Heart right ventricle (tissue), 16 donors: ENCODE measurements at regions not wholly inside any gene's neighbourhood (a gene's known extent, or its start where the extent isn't known, plus 50 kb on each side); places are given as distances from the start of the nearest gene placed in this dataset.

Experiments
- ATAC-seq, 8 donors: fragments of 200-7000 bp; cut with Tn5 transposase; one replicate each; pipeline ENCODE4 v1.9.1; 2020; ENCODE audit warnings: mild to moderate bottlenecking in 8 of 8, moderate library complexity in 8 of 8, moderate number of reproducible peaks in 1 of 8
- DNase-seq, 2 donors: peaks; one replicate each; pipeline ENCODE4 v3.0.0-alpha.2; 2020
- H3K27ac ChIP-seq, 10 donors: fragments of 200-600 bp; sonication (generic) in 2 of 10; one replicate each; pipeline versions ENCODE4 v1.5.0 to v1.8.0; 2020 to 2022; ENCODE audit warnings: mild to moderate bottlenecking in 3 of 10
- H3K27me3 ChIP-seq, 7 donors: fragments of 200-600 bp; one replicate each; pipeline ENCODE4 v1.8.0; 2021 to 2022; ENCODE audit warnings: mild to moderate bottlenecking in 2 of 7
- H3K36me3 ChIP-seq, 9 donors: fragments of 200-600 bp; sonication (generic) in 1 of 9; one replicate each; pipeline versions ENCODE4 v1.5.0 to v1.8.0; 2020 to 2022; ENCODE audit warnings: mild to moderate bottlenecking in 2 of 9
- H3K4me1 ChIP-seq, 9 donors: fragments of 200-600 bp; sonication (generic) in 1 of 9; one replicate each; pipeline versions ENCODE4 v1.5.0 to v1.8.0; 2020 to 2022; ENCODE audit warnings: mild to moderate bottlenecking in 4 of 9
- H3K4me3 ChIP-seq, 10 donors: fragments of 200-600 bp; sonication (generic) in 2 of 10; one replicate each; pipeline versions ENCODE4 v1.5.0 to v1.8.0; 2020 to 2022; ENCODE audit warnings: mild to moderate bottlenecking in 7 of 10, moderate library complexity in 2 of 10
- H3K9me3 ChIP-seq, 11 donors: fragments of 200-600 bp in 10 of 11; sonication (generic) in 2 of 11; one replicate each; pipeline versions ENCODE4 v1.5.0 to v1.8.0; 2013 to 2022; ENCODE audit warnings: mild to moderate bottlenecking in 2 of 11, control low read depth in 1 of 11, moderate library complexity in 1 of 11
- CTCF ChIP-seq, 9 donors: fragments of 200-600 bp; sonication (generic) in 2 of 9; IDR thresholded peaks; one replicate each; pipeline versions ENCODE4 v1.5.0 to v1.8.0; 2021 to 2022; ENCODE audit warnings: antibody characterized with exemption in 9 of 9, mild to moderate bottlenecking in 5 of 9, moderate library complexity in 1 of 9
- WGBS, 2 donors: extraction: QIAGEN DNeasy Blood & Tissue Kit; methylation state at CpG; one replicate each; pipeline ENCODE4 v1.1.7; 2013; ENCODE audit warnings: inconsistent platforms in 1 of 2; 5-methylcytosine and 5-hydroxymethylcytosine counted together
- intact Hi-C, 10 donors: fragments of 100-400 bp; cut with DNase I; formaldehyde crosslinking; loops; one replicate each; pipeline versions ENCODE4 v1.11.1 to v1.14.2; 2022
- donor health status: Arrhythmogenic right ventricular cardiomyopathy.
- donor health status: ischemic (EF 13 %, LVEDD 7.1; RV severe dilation, severe dysfunction).
- donor health status: healthy with polysubstance abuse.
- donor health status: DM: no; HTN: yes; CAD: no.
- donor health status: DM: no; HTN: no; CAD: no.
- donor health status: ischemic (EF 25% LVEDD 6.9; RV normal size, moderate dysfunction).
- donor health status: ischemic (EF 25% LVEDD 5.7; RV mildly dilated, moderate dysfunction).
- donor health status: healthy.
- donor health status: DM: yes; HTN: yes; CAD: no.
- donor health status: Ischemic cardiomyopathy.
- donor health status: ischemic (EF 35%, LVEDD 5.7; RV mildly dilated, moderate dysfunction).
- donor health status: nonischemic (EF 11% LVEDD 7.7; RV severe dilation, severe dysfunction).
- donor health status: DM: yes; HTN: yes; CAD: no.
- donor health status: PGD.
- donor health status: ischemic (EF 29% LVEDD 5.4; RV normal size, mild dysfunction).
- donor health status: nonischemic (EF 23%, LVEDD 6.1; RV moderate dilation, normal function).

GRCh38 chr10:63935705-63936104 is 414.5 kb downstream of the REEP3 start:
- Histone ChIP-seq H3K4me3 (no peak overlapping the region), H3K27ac (no peak overlapping the region), H3K27me3 (no peaks in the 10 kb centered on the region), H3K9me3 (no peaks in the 10 kb centered on the region), H3K36me3 (no peaks in the 10 kb centered on the region), H3K4me1 (no peaks in the 10 kb centered on the region)
- TF ChIP-seq CTCF (IDR thresholded peaks at IDR 0.05) = peak in 1 of 9 donors; percentile 10
- ATAC-seq = no peak
- intact Hi-C loops = no loop called here
- no peak for DNase-seq
- WGBS, 2 donors = 52 to 61% methylated on average over 2 of the region's 2 CpGs

DNA sequence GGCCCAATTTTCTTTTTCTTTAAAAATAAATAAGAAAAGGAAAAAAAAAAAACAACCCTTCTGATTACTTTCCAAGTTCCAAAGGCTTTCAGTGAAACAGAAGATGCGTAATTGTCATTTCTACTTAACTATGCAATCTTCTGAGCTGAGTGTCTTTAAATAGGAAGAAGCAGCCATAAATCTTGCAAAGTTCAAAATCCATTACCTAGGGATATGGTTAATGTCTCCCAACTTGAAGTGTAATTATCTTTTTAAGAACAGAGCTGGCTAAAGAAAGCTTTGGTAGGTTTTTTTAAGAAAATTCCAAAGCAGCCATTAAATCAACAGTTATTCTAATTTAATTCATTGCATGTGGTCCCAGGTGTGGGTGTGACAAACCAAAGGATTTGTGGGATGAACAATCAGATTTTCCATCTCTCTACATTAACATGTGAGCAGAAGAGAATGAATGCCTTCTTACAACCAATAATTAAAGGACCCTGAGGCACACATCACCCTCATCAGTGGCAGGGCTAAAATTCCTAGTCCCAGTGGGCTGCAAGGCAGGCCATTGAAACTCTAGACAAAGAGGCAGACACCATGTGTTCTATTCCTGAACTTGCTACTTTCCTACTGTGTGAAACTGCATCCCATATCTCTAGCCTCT is 419.2 kb downstream of the REEP3 start:
- no peak overlapping the region for H3K4me3 ChIP-seq
- no peak overlapping the region for H3K27ac ChIP-seq
- H3K27me3 ChIP-seq = no peaks in the 10 kb centered on the region
- peaks cover 0 to 6% (median 0%) of the 10 kb centered on the region in 11 donors for H3K9me3 ChIP-seq
- H3K4me1 ChIP-seq = no peaks in the 10 kb centered on the region
- no peaks in the 10 kb centered on the region for H3K36me3 ChIP-seq
- DNase-seq (no peak), ATAC-seq (no peak)
- TF ChIP-seq CTCF (IDR thresholded peaks at IDR 0.05) = no peak
- intact Hi-C loops = no loop called here
- 82 to 83% methylated on average over 1 of the region's 1 CpG for WGBS, 2 donors

- no peak overlapping the region for H3K4me3 ChIP-seq
- ATAC-seq = no peak
- intact Hi-C loops = no loop called here
- no peak for DNase-seq
- no peaks in the 10 kb centered on the region for H3K27me3 ChIP-seq
- H3K4me1 ChIP-seq = no peaks in the 10 kb centered on the region
- H3K9me3 ChIP-seq = peaks cover 0 to 11% (median 0%) of the 10 kb centered on the region in 11 donors
- no peaks in the 10 kb centered on the region for H3K36me3 ChIP-seq
- TF ChIP-seq CTCF (IDR thresholded peaks at IDR 0.05) = no peak
- no peak overlapping the region for H3K27ac ChIP-seq
- 66 to 72% methylated on average over 2 of the region's 2 CpGs for WGBS, 2 donors
Observed at GRCh38 chr10:63964406-63964805, 443.2 kb downstream of the REEP3 start.

DNA sequence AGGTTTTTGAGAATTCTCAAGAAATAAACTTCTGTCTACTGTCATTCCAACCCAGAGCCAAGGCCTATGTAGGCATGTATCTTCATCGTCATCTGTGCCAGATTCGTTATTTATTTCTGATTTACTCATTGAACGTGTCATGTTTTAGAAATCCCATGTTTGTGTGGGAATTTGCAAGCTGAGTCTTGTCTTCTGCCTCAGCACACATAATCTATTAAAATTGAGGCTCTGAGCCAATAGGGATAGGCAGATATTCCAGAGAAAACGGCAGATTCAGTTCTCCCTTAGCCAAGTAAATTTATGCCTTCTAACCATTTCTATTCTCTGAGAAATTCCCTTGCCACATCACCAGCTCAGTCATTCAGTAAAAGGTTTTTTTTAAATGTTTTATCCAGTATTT is 444.6 kb downstream of the REEP3 start:
- Histone ChIP-seq H3K4me1 (no peaks in the 10 kb centered on the region), H3K27me3 (no peaks in the 10 kb centered on the region), H3K36me3 (no peaks in the 10 kb centered on the region), H3K9me3 (peaks cover 0 to 18% (median 4%) of the 10 kb centered on the region in 11 donors), H3K27ac (no peak overlapping the region), H3K4me3 (no peak overlapping the region)
- DNase-seq (no peak), ATAC-seq (no peak)
- intact Hi-C loops = no loop called here
- WGBS, 2 donors = 58 to 66% methylated on average over 4 of the region's 4 CpGs
- no peak for TF ChIP-seq CTCF (IDR thresholded peaks at IDR 0.05)
